ENCODE measurements at regions not wholly inside any gene's neighbourhood (a gene's known extent, or its start where the extent isn't known, plus 50 kb on each side); places are given as distances from the start of the nearest gene placed in this dataset.

- DNase-seq (ENCODE audit: insufficient read length, low spot score): no peak
- FAIRE-seq: no peak
- TF ChIP-seq POLR2A (IDR thresholded peaks at IDR 0.05; ENCODE audit: low read depth, low read length): no peak
Observed at GRCh38 chr3:23751212-23751723, 54.5 kb upstream of the UBE2E1 start.

- FAIRE-seq: no peak
- no peak for TF ChIP-seq POLR2A (IDR thresholded peaks at IDR 0.05; ENCODE audit: low read depth, low read length)
- DNase-seq (ENCODE audit: insufficient read length, low spot score): peak; percentile 29
Observed at GRCh38 chr3:23752126-23752525, 53.6 kb upstream of the UBE2E1 start.

GRCh38 chr3:23754215-23754614 is 51.5 kb upstream of the UBE2E1 start:
- FAIRE-seq (no peak), DNase-seq (ENCODE audit: insufficient read length, low spot score) (no peak)
- TF ChIP-seq POLR2A (IDR thresholded peaks at IDR 0.05; ENCODE audit: low read depth, low read length): no peak
